GM19467 (cell line): ENCODE measurements at regions not wholly inside any gene's neighbourhood (a gene's known extent, or its start where the extent isn't known, plus 50 kb on each side); places are given as distances from the start of the nearest gene placed in this dataset.
"Not testable (repeated sequence)": the region's sequence is repeated elsewhere in the genome, so short reads cannot be mapped to it uniquely, and the experiment has no call there.

Experiments used
- ATAC-seq: cut with Tn5 transposase; IDR thresholded peaks from one replicate; pipeline ENCODE4 v1.9.1; 2021; ENCODE audit warnings: mild to moderate bottlenecking, moderate library complexity; ENCODE audit not compliant: unreplicated experiment

DNA sequence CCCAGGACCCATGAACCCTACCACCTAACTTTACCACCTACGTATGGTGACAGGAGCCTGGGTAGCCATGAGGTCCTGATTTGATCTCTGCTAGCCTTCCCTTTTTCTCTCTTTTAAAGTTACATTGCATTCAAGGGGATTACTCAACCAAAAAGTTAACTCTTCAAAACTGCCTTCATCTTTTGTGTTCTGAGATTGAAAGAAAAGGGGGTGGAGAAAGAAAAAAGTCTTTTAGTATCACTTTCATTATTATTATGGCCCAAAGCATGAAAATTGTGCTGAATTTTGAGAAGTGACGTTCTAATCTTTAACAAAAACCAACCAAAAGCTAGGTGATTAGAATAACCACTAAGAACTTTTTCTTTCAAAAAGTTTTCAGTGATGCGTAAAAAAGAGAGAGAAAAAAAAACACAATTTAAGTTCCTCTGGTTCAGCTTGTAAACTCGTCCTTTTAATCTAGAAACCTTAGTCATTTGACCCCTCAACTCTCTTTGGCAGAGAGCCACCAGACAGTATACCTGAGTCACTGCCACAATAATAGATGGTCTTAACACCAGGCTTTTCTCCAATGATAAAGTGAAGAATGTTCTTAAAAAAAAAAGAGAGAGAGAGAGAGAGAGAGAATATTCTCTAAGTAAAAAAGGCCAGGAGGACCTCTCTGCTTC lies 347.4 kb upstream of the FGF13 start:
- ATAC-seq: no peak

- no peak for ATAC-seq
Measured at GRCh38 chrX:139052461-139052860, 340.9 kb upstream of the FGF13 start.

GRCh38 chrX:139049465-139049864 lies 337.9 kb upstream of the FGF13 start:
- ATAC-seq: no peak

DNA sequence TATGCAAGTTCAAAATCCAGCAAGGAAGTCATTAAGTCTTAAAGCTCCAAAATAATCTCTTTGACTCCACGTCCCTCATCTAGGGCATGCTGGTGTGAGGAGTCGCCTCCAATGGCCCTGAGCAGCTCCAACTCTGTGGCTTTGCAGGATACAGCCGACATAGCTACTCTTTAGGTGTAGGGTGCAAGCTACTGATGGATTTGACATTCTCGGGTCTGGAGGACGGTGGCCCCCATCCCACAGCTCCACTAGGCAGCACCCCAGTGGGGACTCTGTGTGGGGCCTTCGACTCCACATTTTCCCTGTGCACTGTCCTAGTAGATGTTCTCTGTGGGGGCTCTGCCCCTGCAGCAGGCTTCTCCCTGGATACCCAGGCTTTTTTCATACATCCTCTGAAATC lies 333.2 kb upstream of the FGF13 start:
- ATAC-seq: no peak

DNA sequence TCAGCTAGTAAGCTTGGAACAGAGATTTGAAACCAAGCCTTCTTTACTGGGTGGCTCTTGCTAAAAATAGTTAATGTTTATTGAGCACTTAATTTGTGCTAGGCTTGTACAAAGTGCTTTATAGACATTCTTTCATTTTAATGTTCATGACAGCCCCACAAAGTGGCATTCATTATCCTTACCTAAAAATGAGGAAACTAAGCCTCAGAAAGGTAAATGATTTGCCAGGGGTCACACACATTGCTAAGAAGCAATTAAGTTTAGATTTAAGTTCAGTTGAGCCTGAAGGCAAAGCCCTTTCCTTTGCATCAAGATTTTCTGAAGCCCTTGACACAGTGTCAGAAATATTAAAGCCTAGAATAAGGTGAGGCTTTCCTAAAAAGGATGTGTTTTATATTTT lies 327.5 kb upstream of the FGF13 start:
- no peak for ATAC-seq

GRCh38 chrX:139026811-139027210 lies 315.3 kb upstream of the FGF13 start:
- ATAC-seq: no peak

DNA sequence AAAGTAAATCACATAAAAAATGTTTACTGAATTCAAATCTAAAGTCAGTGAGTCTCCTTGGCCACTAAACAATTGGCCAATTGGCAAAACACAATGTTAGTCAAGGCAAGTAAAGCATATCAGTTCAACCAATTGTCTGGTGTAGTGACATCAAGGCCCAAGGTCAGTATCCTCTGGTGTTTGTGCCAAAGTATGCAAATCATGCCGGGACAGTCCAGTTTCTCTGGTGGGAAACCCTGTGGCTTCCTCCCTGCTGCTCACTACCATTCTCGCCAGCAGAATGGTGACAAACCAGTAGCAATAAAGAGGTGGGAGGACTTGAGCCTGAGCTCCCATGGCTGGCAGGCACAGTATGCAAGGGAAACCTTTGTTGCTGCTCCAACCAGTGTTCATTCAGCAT lies 314.9 kb upstream of the FGF13 start:
- ATAC-seq: no peak

- ATAC-seq: no peak
Measured at GRCh38 chrX:139025816-139026215, 314.3 kb upstream of the FGF13 start.

- no peak for ATAC-seq
Measured at GRCh38 chrX:139023531-139023930, 312.0 kb upstream of the FGF13 start.

- ATAC-seq: no peak
Measured at GRCh38 chrX:139020801-139021200, 309.3 kb upstream of the FGF13 start.

DNA sequence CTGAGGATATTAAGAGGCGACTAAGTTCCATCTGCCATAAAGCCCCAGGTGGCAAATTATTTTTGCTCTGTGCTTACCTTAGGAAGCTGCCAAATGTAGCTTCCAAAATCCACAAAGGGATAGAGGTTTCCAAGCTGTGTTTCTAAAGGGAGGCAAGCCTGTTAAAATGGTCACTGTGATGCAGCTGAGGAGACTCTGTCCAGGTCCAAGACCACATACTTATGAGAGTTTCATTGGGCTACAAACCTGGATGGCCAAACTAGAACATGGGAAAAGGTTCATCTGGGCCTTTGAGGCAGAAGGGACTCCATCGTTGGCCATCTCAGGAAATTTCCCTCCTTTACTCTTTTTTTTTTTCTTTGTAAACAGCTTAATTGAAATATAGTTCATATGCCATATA lies 306.9 kb upstream of the FGF13 start:
- no peak for ATAC-seq

DNA sequence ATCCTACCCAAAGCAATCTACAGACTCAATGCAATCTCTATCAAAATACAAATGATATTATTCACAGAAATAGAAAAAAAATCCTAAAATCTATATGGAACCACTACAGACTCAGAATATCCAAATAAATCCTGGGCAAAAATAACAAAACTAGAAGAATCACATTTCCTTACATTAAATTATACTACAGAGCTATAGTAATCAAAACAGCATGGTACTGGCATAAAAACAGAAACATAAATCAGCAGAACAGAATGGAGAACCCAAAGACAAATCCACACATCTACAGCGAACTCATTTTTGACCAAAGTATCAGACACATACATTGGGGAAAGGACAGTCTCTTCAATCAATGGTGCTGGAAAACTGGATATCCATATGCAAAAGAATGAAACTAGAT lies 304.1 kb upstream of the FGF13 start:
- no peak for ATAC-seq

DNA sequence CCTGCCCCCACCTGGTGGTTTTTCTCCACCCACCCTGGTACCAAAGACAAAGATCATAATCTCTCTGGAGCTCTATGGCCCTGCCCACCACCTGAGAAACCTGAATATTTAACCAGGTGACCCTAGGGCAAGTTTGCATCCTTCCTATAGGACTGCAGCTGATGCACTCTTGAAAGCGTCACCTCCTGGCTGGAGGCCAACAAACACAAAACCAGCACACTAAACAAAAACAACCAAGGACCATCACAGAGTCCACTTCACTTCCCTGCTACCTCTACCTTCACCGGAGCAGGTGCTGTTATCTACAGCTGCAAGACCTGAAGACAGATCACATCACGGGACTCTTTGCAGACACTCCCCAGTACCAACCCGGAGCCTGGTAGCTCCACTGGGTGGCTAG lies 296.7 kb upstream of the FGF13 start:
- no peak for ATAC-seq

GRCh38 chrX:139003856-139004527 lies 292.5 kb upstream of the FGF13 start:
- ATAC-seq: not testable (repeated sequence)

- ATAC-seq: no peak
Measured at GRCh38 chrX:139002319-139002718, 290.8 kb upstream of the FGF13 start.

GRCh38 chrX:138996268-138996667 lies 284.8 kb upstream of the FGF13 start:
- ATAC-seq: no peak

DNA sequence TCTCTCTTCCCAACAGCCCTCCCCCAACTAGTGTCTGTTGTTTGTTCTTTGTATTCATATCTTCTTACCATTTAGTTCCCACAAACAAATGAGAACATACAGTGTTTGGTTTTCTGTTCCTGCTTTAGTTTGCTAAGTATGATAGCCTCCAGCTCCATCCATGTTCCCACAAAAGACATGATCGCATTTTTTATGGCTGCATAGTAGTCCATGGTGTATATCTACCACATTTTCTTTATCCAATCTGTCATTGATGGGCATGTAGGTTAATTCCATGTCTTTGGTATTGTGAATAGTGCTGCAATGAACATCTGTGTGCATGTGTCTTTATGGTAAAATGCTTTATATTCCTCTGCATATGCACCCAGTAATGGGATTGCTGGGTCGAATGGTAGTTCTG lies 283.9 kb upstream of the FGF13 start:
- no peak for ATAC-seq

DNA sequence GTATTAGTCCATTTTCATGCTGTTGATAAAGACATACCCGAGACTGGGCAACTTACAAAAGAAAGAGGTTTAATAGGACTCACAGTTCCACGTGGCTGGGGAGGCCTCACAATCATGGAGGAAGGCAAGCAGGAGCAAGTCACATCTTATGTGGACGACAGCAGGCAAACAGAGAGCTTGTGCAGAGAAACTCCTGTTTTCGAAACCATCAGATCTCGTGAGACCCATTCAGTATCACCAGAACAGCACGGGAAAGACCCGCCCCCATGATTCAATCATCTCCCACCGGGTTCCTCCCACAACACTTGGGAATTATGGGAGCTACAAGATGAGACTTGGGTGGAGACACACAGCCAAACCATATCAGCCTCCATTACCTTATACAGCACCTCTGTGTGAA lies 278.9 kb upstream of the FGF13 start:
- ATAC-seq: not testable (repeated sequence)

DNA sequence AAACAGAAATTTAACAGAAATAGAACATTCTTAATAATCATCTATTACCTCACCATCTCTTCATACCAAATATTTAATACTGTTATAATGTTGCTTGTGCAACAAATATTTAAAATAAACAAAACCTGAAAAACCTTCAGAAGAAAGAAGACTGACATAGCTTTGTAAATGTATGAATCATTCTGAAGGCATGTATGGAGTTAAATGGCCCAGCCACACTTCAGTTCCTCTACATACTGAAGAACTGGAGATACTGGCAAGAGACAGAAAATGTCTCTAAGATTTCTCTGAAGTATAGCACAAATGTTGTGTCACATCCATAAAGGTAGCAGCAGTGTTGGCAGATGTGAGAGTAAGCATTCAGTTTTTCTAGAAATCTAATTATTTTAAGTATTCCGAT lies 275.3 kb upstream of the FGF13 start:
- no peak for ATAC-seq

DNA sequence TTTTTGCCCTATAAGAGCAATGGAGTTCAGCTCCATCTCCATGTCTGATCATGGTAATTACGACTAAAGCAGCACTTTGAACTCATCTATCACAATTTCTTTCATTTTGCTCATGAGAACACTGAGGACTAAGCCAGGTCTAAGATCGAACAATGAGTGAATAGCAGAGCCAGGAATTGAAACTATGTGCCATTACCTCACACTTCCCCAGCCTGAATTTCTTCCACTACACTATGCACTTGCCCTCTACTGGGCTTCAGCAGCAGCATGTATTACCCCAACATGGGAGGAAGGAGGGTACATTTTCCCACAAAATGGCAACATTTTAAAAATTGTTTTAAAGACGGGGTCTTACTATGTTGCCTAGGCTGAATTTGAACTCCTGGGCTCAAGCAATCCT lies 274.7 kb upstream of the FGF13 start:
- ATAC-seq: no peak

DNA sequence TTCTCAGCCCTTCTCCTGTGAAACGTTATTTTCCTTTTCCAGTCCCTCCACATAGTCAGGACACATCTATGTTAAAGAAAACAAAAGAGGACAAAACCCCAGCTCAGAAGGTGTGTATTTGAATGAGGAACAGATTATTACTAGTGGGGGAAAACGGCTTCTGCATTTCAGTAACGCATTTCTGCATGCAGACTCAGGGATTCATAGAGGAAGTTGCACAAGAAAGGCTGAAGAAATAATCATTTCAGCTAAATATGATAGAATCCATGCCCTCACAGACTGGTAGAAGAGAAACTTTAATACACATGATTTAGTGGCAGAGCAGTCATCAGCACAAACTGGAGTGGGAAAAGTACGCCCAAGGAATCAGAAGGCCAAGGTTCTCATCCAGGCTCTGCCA lies 270.8 kb upstream of the FGF13 start:
- no peak for ATAC-seq

- ATAC-seq: no peak
Measured at GRCh38 chrX:138964501-138964900, 253.0 kb upstream of the FGF13 start.

- not testable (repeated sequence) for ATAC-seq
Measured at GRCh38 chrX:138962419-138962818, 250.9 kb upstream of the FGF13 start.
